Loucy (cell line): ENCODE measurements at regions not wholly inside any gene's neighbourhood (a gene's known extent, or its start where the extent isn't known, plus 50 kb on each side); places are given as distances from the start of the nearest gene placed in this dataset.

ENCODE experiments used
- H2AFZ ChIP-seq: fragments of 200-600 bp; sonication (generic); 2 replicates; pipeline ENCODE4 v1.6.0; 2016; ENCODE audit warnings: antibody characterized with exemption, mild to moderate bottlenecking, low read length, moderate library complexity
- H3F3A ChIP-seq: fragments of 200-600 bp; 2 replicates; pipeline ENCODE4 v1.6.0; 2016; ENCODE audit warnings: antibody characterized with exemption, low read depth, mild to moderate bottlenecking
- H3K27me3 ChIP-seq: fragments of 200-600 bp; sonication (generic); 2 replicates; pipeline ENCODE4 v1.6.1; 2014; ENCODE audit warnings: low read length, mild to moderate bottlenecking; ENCODE audit not compliant: insufficient read depth, poor library complexity, severe bottlenecking
- H3K36me3 ChIP-seq: fragments of 200-600 bp; sonication (generic); 2 replicates; pipeline ENCODE4 v1.6.1; 2016; ENCODE audit warnings: low read length; ENCODE audit not compliant: insufficient read depth
- H3K4me1 ChIP-seq: fragments of 200-600 bp; sonication (generic); 2 replicates; pipeline ENCODE4 v1.5.1; 2014; ENCODE audit warnings: low read length, mild to moderate bottlenecking; ENCODE audit not compliant: insufficient read depth, poor library complexity, severe bottlenecking
- H3K4me2 ChIP-seq: fragments of 200-600 bp; sonication (generic); 2 replicates; pipeline ENCODE4 v1.6.0; 2014; ENCODE audit warnings: antibody characterized with exemption, low read length, low read depth, mild to moderate bottlenecking; ENCODE audit not compliant: poor library complexity, severe bottlenecking
- H3K4me3 ChIP-seq: fragments of 200-600 bp; sonication (generic); 2 replicates; pipeline ENCODE4 v1.5.1; 2014; ENCODE audit warnings: low read length, mild to moderate bottlenecking, mixed read lengths; ENCODE audit not compliant: poor library complexity, severe bottlenecking
- H3K79me2 ChIP-seq: fragments of 200-600 bp; sonication (generic); 2 replicates; pipeline ENCODE4 v1.6.1; 2014; ENCODE audit warnings: low read length; ENCODE audit not compliant: insufficient read depth
- H3K9ac ChIP-seq: fragments of 200-600 bp; sonication (generic); 2 replicates; pipeline ENCODE4 v1.6.0; 2014; ENCODE audit warnings: mild to moderate bottlenecking, low read depth, low read length, moderate library complexity; ENCODE audit not compliant: poor library complexity, severe bottlenecking
- H3K9me2 ChIP-seq: fragments of 200-600 bp; sonication (generic); replicated peaks from 2 replicates; pipeline ENCODE4 v1.6.1; 2016; ENCODE audit warnings: low read depth, low read length, mixed read lengths
- H3K9me3 ChIP-seq: fragments of 200-600 bp; sonication (generic); 2 replicates; pipeline ENCODE4 v1.6.1; 2014; ENCODE audit warnings: mild to moderate bottlenecking, antibody characterized with exemption, low read length, low read depth; ENCODE audit not compliant: insufficient read depth
- H4K20me1 ChIP-seq: fragments of 200-600 bp; sonication (generic); 2 replicates; pipeline ENCODE4 v1.6.0; 2014; ENCODE audit warnings: antibody characterized with exemption, low read length, mild to moderate bottlenecking; ENCODE audit not compliant: insufficient read depth, poor library complexity, severe bottlenecking
- EZH2phosphoT487 ChIP-seq: fragments of 200-600 bp; IDR thresholded peaks from 2 replicates; pipeline ENCODE4 v1.6.1; 2018; ENCODE audit warnings: antibody characterized with exemption, mild to moderate bottlenecking, moderate library complexity, borderline replicate concordance
- TF ChIP-seq, protein P1 (sequence below): fragments of 200-600 bp; sonication (generic); conservative IDR thresholded peaks from 2 replicates; pipeline ENCODE4 v1.5.1; 2014; ENCODE audit warnings: mild to moderate bottlenecking, antibody characterized with exemption, low read length

DNA sequence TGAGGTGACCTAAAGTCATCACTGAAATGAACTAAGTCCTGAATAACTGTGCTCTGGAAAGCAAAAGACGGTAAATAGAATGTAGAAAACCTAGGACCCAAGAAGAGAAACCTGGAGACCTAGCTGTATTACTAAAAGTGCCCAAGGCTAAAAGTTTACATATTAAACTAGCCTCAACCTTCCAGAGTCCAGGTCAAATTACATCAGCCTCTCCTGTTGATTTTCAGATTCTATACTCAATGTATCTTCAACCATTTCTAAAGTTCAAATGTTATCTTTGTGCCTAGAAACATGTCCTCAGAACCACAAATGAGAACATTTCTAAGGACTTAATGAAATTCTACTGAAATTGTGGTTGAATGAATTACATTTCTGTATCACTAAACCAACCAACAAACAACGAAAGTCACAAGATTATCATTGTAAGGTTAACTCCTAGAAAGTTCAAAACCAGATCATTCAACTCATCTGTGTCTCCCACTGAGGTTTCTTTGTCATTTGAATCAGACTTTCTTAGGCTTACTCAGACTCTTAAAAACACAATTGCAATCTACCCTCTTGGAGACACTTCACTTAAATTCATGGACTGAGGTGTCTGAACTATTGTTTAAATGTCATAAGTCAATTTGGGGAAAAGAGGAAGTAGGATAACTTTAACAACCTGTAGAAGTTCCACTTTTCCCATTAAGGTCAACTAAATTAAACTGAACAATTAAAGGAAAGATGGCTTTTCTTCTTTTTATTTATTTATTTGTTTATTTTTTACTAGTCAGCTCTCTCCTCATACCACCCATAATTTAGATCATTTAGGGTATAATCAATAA, 207.7 kb downstream of the BARHL2 start:
- Histone ChIP-seq H3K4me3 (no peak overlapping the region), H3F3A (no peaks in the 10 kb centered on the region), H3K4me2 (no peak overlapping the region), H3K9me3 (no peaks in the 10 kb centered on the region), H2AFZ (no peak overlapping the region), H4K20me1 (no peaks in the 10 kb centered on the region), H3K4me1 (no peaks in the 10 kb centered on the region), H3K36me3 (no peaks in the 10 kb centered on the region), H3K27me3 (no peaks in the 10 kb centered on the region), H3K9ac (no peak overlapping the region), H3K79me2 (no peaks in the 10 kb centered on the region), H3K9me2 (no peaks in the 10 kb centered on the region)
- TF ChIP-seq, protein P1, sequence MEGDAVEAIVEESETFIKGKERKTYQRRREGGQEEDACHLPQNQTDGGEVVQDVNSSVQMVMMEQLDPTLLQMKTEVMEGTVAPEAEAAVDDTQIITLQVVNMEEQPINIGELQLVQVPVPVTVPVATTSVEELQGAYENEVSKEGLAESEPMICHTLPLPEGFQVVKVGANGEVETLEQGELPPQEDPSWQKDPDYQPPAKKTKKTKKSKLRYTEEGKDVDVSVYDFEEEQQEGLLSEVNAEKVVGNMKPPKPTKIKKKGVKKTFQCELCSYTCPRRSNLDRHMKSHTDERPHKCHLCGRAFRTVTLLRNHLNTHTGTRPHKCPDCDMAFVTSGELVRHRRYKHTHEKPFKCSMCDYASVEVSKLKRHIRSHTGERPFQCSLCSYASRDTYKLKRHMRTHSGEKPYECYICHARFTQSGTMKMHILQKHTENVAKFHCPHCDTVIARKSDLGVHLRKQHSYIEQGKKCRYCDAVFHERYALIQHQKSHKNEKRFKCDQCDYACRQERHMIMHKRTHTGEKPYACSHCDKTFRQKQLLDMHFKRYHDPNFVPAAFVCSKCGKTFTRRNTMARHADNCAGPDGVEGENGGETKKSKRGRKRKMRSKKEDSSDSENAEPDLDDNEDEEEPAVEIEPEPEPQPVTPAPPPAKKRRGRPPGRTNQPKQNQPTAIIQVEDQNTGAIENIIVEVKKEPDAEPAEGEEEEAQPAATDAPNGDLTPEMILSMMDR: no peak
- no peak for TF ChIP-seq EZH2phosphoT487

DNA sequence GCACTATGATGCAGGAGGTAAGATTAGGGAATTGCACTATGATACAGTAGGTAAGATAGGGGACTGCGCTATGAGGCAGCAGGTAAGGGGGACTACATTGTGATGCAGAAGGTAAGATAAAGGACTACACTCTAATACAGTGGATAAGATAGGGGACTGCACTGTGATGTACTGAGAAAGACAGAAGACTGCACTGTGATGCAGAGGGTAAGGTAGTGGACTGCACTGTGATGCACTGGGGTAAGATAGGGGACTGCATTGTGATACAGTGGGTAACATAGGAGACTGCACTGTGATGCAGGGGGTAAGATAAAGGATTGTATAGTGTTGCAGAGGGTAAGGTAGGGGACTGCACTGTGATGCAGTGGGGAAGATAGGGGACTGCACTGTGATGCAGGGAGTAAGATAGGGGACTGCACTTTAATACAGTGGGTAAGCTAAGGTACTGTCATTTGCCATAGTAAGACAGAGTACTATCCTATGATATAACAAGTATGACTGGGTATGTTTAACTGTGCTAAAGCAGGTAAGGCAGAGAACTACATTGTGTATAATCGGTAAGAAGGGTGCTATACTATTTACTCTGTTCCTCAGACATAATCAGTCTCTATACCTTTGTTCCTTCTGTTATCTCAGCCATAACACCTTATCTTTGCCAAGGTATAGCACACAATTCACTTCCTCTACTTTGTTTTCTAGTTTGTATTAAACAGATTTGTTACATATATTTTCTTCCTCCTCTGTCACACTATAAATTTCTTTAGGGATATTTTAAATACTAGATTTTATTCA, 208.5 kb downstream of the BARHL2 start:
- no peaks in the 10 kb centered on the region for H3F3A ChIP-seq
- no peaks in the 10 kb centered on the region for H3K27me3 ChIP-seq
- no peak overlapping the region for H3K4me2 ChIP-seq
- H3K9me2 ChIP-seq: no peaks in the 10 kb centered on the region
- H3K4me3 ChIP-seq: no peak overlapping the region
- H4K20me1 ChIP-seq: no peaks in the 10 kb centered on the region
- no peak for TF ChIP-seq EZH2phosphoT487
- TF ChIP-seq, protein P1: no peak
- no peak overlapping the region for H2AFZ ChIP-seq
- no peaks in the 10 kb centered on the region for H3K9me3 ChIP-seq
- H3K9ac ChIP-seq: no peak overlapping the region
- no peaks in the 10 kb centered on the region for H3K4me1 ChIP-seq
- H3K79me2 ChIP-seq: no peaks in the 10 kb centered on the region
- H3K36me3 ChIP-seq: no peaks in the 10 kb centered on the region

DNA sequence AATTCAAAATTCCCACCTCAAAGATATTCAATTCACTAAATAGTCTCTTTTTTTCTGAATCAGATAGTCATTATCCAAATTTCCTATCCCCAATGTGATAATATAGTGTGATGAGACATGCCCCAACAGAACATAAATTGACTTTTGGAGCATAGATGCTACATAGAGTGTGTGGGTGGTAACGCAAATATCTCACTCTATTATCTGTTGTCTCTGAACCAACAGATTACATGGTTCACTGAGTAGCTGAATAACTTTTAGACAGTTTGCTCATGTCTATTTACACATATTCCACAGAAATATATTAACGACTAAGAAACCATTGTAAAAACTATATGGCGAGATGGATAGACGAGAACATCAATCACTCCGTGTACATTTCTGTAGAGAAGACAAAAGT, 209.9 kb downstream of the BARHL2 start:
- no peaks in the 10 kb centered on the region for H3K9me3 ChIP-seq
- no peak for TF ChIP-seq EZH2phosphoT487
- TF ChIP-seq, protein P1: no peak
- H3K36me3 ChIP-seq: no peaks in the 10 kb centered on the region
- H3F3A ChIP-seq: no peaks in the 10 kb centered on the region
- no peaks in the 10 kb centered on the region for H3K79me2 ChIP-seq
- H3K4me2 ChIP-seq: no peak overlapping the region
- H3K27me3 ChIP-seq: no peaks in the 10 kb centered on the region
- H2AFZ ChIP-seq: no peak overlapping the region
- no peaks in the 10 kb centered on the region for H3K9me2 ChIP-seq
- no peak overlapping the region for H3K4me3 ChIP-seq
- no peaks in the 10 kb centered on the region for H3K4me1 ChIP-seq
- no peaks in the 10 kb centered on the region for H4K20me1 ChIP-seq
- no peak overlapping the region for H3K9ac ChIP-seq
